ENCODE measurements at regions not wholly inside any gene's neighbourhood (a gene's known extent, or its start where the extent isn't known, plus 50 kb on each side); places are given as distances from the start of the nearest gene placed in this dataset.

- TF ChIP-seq BCLAF1 (IDR thresholded peaks at IDR 0.05) (no peak), ZNF592 (IDR thresholded peaks at IDR 0.05) (no peak), MYC (IDR thresholded peaks at IDR 0.05; ENCODE audit: insufficient read depth, insufficient read length, insufficient replicate concordance, low read length, severe bottlenecking) (no peak), DPF2 (IDR thresholded peaks at IDR 0.05) (no peak), FOXK2 (IDR thresholded peaks at IDR 0.05) (no peak), RCOR1 (conservative IDR thresholded peaks at IDR 0.05; ENCODE audit: low read depth, low read length) (no peak), NRF1 (conservative IDR thresholded peaks at IDR 0.05; ENCODE audit: low read depth, low read length) (no peak), FOS (IDR thresholded peaks at IDR 0.05; ENCODE audit: borderline replicate concordance, extremely low read depth, insufficient read length) (no peak)
Measured at GRCh38 chr13:79749984-79750551, 269.1 kb downstream of the NDFIP2 start (continued).

Data from GM12878 (cell line).